Endothelial cell of umbilical vein (primary cell): ENCODE measurements at regions not wholly inside any gene's neighbourhood (a gene's known extent, or its start where the extent isn't known, plus 50 kb on each side); places are given as distances from the start of the nearest gene placed in this dataset.

Experiments
- EZH2 ChIP-seq: IDR thresholded peaks from 2 replicates; pipeline ENCODE4 v1.6.1; 2012; ENCODE audit warnings: borderline replicate concordance, low read depth, mild to moderate bottlenecking, moderate library complexity, low read length, inconsistent platforms; ENCODE audit not compliant: severe bottlenecking
- TF ChIP-seq, protein P1 (sequence below), 2 donors: IDR thresholded peaks; 1 replicate in 1 of 2; 2 replicates in 1 of 2; pipeline ENCODE4 v1.5.1; 2011; ENCODE audit warnings: low read length in 2 of 2, mild to moderate bottlenecking in 2 of 2, moderate library complexity in 2 of 2, control low read depth in 1 of 2, inconsistent platforms in 1 of 2, low read depth in 1 of 2; ENCODE audit not compliant: insufficient read depth in 1 of 2; ENCODE audit errors: extremely low read depth in 1 of 2

DNA sequence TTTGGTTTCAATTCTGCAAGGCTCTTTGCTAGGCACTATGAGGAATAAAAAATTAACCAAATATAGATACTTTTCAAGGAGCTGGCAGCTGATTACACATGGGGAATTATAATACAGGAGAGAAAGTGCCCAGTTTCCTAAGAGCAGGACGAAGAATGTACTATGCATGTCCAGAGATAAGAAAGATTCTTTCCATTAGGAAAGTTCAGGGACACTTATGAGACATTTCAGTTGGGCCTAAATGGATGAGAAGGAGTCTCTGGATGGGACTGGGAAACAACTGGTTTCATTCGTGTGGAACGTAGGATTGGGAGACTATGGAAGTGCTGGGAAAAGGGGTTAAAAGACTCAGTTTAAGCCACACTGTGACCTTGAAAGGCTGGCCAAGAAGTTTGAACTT, 63.5 kb upstream of the MROH9 start:
- TF ChIP-seq, protein P1, sequence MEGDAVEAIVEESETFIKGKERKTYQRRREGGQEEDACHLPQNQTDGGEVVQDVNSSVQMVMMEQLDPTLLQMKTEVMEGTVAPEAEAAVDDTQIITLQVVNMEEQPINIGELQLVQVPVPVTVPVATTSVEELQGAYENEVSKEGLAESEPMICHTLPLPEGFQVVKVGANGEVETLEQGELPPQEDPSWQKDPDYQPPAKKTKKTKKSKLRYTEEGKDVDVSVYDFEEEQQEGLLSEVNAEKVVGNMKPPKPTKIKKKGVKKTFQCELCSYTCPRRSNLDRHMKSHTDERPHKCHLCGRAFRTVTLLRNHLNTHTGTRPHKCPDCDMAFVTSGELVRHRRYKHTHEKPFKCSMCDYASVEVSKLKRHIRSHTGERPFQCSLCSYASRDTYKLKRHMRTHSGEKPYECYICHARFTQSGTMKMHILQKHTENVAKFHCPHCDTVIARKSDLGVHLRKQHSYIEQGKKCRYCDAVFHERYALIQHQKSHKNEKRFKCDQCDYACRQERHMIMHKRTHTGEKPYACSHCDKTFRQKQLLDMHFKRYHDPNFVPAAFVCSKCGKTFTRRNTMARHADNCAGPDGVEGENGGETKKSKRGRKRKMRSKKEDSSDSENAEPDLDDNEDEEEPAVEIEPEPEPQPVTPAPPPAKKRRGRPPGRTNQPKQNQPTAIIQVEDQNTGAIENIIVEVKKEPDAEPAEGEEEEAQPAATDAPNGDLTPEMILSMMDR (IDR thresholded peaks at IDR 0.05; ENCODE audit: extremely low read depth in 1 of 2, insufficient read depth in 1 of 2, low read depth in 1 of 2, low read length in 2 of 2), result no peak
- TF ChIP-seq EZH2, result no peak
